ENCODE measurements at regions not wholly inside any gene's neighbourhood (a gene's known extent, or its start where the extent isn't known, plus 50 kb on each side); places are given as distances from the start of the nearest gene placed in this dataset.

GRCh38 chr15:70358871-70359647 is 261.3 kb upstream of the TLE3 start:
- Histone ChIP-seq H3K36me3 (ENCODE audit: control insufficient read depth in 1 of 2, insufficient read depth in 2 of 2, low read length in 2 of 2) (no peaks in the 10 kb centered on the region), H3K9me2 (ENCODE audit: insufficient read depth) (no peaks in the 10 kb centered on the region), H3K27ac (ENCODE audit: low read depth, low read length) (no peak overlapping the region), H3K9ac (ENCODE audit: low read length) (no peak overlapping the region), H4K20me1 (ENCODE audit: insufficient read depth) (no peaks in the 10 kb centered on the region), H3K4me2 (ENCODE audit: low read length) (no peak overlapping the region), H3K4me1 (ENCODE audit: control insufficient read depth in 1 of 2, insufficient read depth in 2 of 2, low read length in 2 of 2) (peaks cover 0 to 5% of the 10 kb centered on the region in 2 experiments; a peak in 1 of 4 replicates), H3K27me3 (ENCODE audit: insufficient read depth, low read length) (no peaks in the 10 kb centered on the region; the same call in 1 of the 2 replicates), H3K9me3 (ENCODE audit: control insufficient read depth in 1 of 2, insufficient read depth in 1 of 2, low read depth in 1 of 2, low read length in 2 of 2) (no peaks in the 10 kb centered on the region), H3K4me3 (replicated peaks in 1 of 2; ENCODE audit: low read depth in 1 of 2, low read length in 2 of 2) (no peak overlapping the region), H2AFZ (ENCODE audit: low read depth, low read length, poor library complexity, severe bottlenecking) (no peak overlapping the region), H3K79me2 (ENCODE audit: insufficient read depth, low read length) (no peaks in the 10 kb centered on the region)
- CTCF ChIA-PET: no interaction called here
- no peak for DNase-seq (ENCODE audit: low read depth, low spot score)
- RAD21 ChIA-PET (ENCODE audit: low non-redundant PET in 1 of 2, low total read pairs in 2 of 2, uncharacterized antibody in 2 of 2, unreplicated experiment in 2 of 2): no interaction called here
- BruUV-seq (replicated peaks): no TSS peak
- ATAC-seq: no peak
- intact Hi-C loops (cut with micrococcal nuclease): no loop called here
- TF ChIP-seq RAD21 (IDR thresholded peaks at IDR 0.05; ENCODE audit: low read depth) (no peak), MAX (IDR thresholded peaks at IDR 0.05) (no peak), FOSL1 (IDR thresholded peaks at IDR 0.05; ENCODE audit: low read depth) (no peak), YY1 (IDR thresholded peaks at IDR 0.05; ENCODE audit: extremely low read depth, insufficient replicate concordance, low read depth, low read length) (no peak), ZNF274 (IDR thresholded peaks at IDR 0.05; ENCODE audit: low read depth, low read length) (no peak), EZH2phosphoT487 (IDR thresholded peaks at IDR 0.05; ENCODE audit: borderline replicate concordance) (no peak), ATF3 (IDR thresholded peaks at IDR 0.05) (no peak), POLR2A (IDR thresholded peaks at IDR 0.05; ENCODE audit: borderline replicate concordance, extremely low read depth, insufficient read depth, insufficient read length) (no peak), SIN3A (IDR thresholded peaks at IDR 0.05; ENCODE audit: low read depth) (no peak), CBX3 (IDR thresholded peaks at IDR 0.05; ENCODE audit: low read depth) (no peak)
- POLR2A ChIA-PET: no interaction called here
